OCI-LY3 (cell line): ENCODE measurements at regions not wholly inside any gene's neighbourhood (a gene's known extent, or its start where the extent isn't known, plus 50 kb on each side); places are given as distances from the start of the nearest gene placed in this dataset.

Source experiments
- H2AFZ ChIP-seq: fragments of 200-600, 300-600 bp; shearing (Covaris generic); 2 replicates; pipeline ENCODE4 v1.6.0; 2014; ENCODE audit warnings: antibody characterized with exemption, low read depth, low read length
- H3K27ac ChIP-seq: fragments of 200-600, 300-600 bp; sonication (generic); 2 replicates; pipeline ENCODE4 v1.5.1; 2014; ENCODE audit warnings: mild to moderate bottlenecking, low read length, moderate library complexity, mixed read lengths
- H3K27me3 ChIP-seq: fragments of 200-600, 300-600 bp; sonication (generic); 2 replicates; pipeline ENCODE4 v1.6.1; 2014; ENCODE audit warnings: low read depth, low read length, mixed read lengths
- H3K36me3 ChIP-seq: fragments of 200-600, 300-600 bp; sonication (generic); replicated peaks from 2 replicates; pipeline ENCODE3; 2014; ENCODE audit warnings: low read depth, low read length, mixed read lengths
- H3K4me1 ChIP-seq: fragments of 300-600, 200-600 bp; sonication (generic); 2 replicates; pipeline ENCODE4 v1.6.1; 2014; ENCODE audit warnings: low read length, mixed read lengths
- H3K4me2 ChIP-seq: fragments of 200-600, 300-600 bp; sonication (generic); 2 replicates; pipeline ENCODE4 v1.6.1; 2014; ENCODE audit warnings: low read length, mixed read lengths
- H3K4me3 ChIP-seq: fragments of 300-600, 200-600 bp; sonication (generic); 2 replicates; pipeline ENCODE4 v1.5.1; 2014; ENCODE audit warnings: antibody characterized with exemption, mild to moderate bottlenecking, low read length, moderate library complexity
- H3K79me2 ChIP-seq: fragments of 300-600, 200-600 bp; shearing (Covaris generic); 2 replicates; pipeline ENCODE4 v1.6.1; 2014; ENCODE audit warnings: mild to moderate bottlenecking, low read length, mixed read lengths
- H3K9ac ChIP-seq: fragments of 300-600, 200-600 bp; shearing (Covaris generic); 2 replicates; pipeline ENCODE4 v1.6.0; 2014; ENCODE audit warnings: mild to moderate bottlenecking, low read length, moderate library complexity
- H3K9me3 ChIP-seq: fragments of 200-600, 300-600 bp; shearing (Covaris generic); 2 replicates; pipeline ENCODE4 v1.6.1; 2014; ENCODE audit warnings: low read length, mixed read lengths; ENCODE audit not compliant: insufficient read depth
- H4K20me1 ChIP-seq: fragments of 200-600, 300-600 bp; sonication (generic); 2 replicates; pipeline ENCODE4 v1.6.1; 2016; ENCODE audit warnings: low read length, mixed read lengths; ENCODE audit not compliant: insufficient read depth
- CTCF ChIP-seq: fragments of 200-600, 300-600 bp; sonication (generic); IDR thresholded peaks from 2 replicates; pipeline ENCODE4 v1.5.1; 2014; ENCODE audit warnings: antibody characterized with exemption, low read length, low read depth
- EZH2phosphoT487 ChIP-seq: fragments of 200-600 bp; shearing (Covaris generic); IDR thresholded peaks from 2 replicates; pipeline ENCODE4 v1.6.1; 2018; ENCODE audit warnings: antibody characterized with exemption, mixed run types, low read depth

GRCh38 chr13:83453300-83453699, 429.0 kb downstream of the SLITRK1 start:
- Histone ChIP-seq H3K9ac (no peak overlapping the region), H3K79me2 (no peaks in the 10 kb centered on the region), H3K4me1 (peaks cover 14% of the 10 kb centered on the region), H3K27me3 (no peaks in the 10 kb centered on the region), H4K20me1 (no peaks in the 10 kb centered on the region), H3K27ac (no peak overlapping the region), H3K4me3 (no peak overlapping the region), H3K4me2 (no peak overlapping the region), H3K36me3 (no peaks in the 10 kb centered on the region), H3K9me3 (peaks cover 11% of the 10 kb centered on the region; the same call in 1 of the 2 replicates), H2AFZ (no peak overlapping the region)
- TF ChIP-seq EZH2phosphoT487: no peak
- TF ChIP-seq CTCF: no peak

GRCh38 chr13:83452292-83452950, 429.9 kb downstream of the SLITRK1 start:
- Histone ChIP-seq H3K4me3 (no peak overlapping the region), H3K27me3 (no peaks in the 10 kb centered on the region), H4K20me1 (no peaks in the 10 kb centered on the region), H3K79me2 (no peaks in the 10 kb centered on the region), H3K4me2 (no peak overlapping the region), H3K4me1 (peaks cover 14% of the 10 kb centered on the region), H3K36me3 (no peaks in the 10 kb centered on the region), H3K27ac (no peak overlapping the region), H3K9ac (no peak overlapping the region), H2AFZ (no peak overlapping the region), H3K9me3 (peaks cover 10% of the 10 kb centered on the region; the same call in 1 of the 2 replicates)
- TF ChIP-seq CTCF (no peak), EZH2phosphoT487 (no peak)

- H3K9me3 ChIP-seq: peaks cover 4% of the 10 kb centered on the region; the same call in 1 of the 2 replicates
- no peaks in the 10 kb centered on the region for H4K20me1 ChIP-seq
- peak overlapping the region; percentile 81; the same call in 1 of the 2 replicates for H2AFZ ChIP-seq
- H3K27ac ChIP-seq: no peak overlapping the region
- no peaks in the 10 kb centered on the region for H3K27me3 ChIP-seq
- no peak overlapping the region for H3K4me2 ChIP-seq
- TF ChIP-seq EZH2phosphoT487 (no peak), CTCF (no peak)
- H3K4me3 ChIP-seq: no peak overlapping the region
- H3K36me3 ChIP-seq: no peaks in the 10 kb centered on the region
- H3K4me1 ChIP-seq: peaks cover 14% of the 10 kb centered on the region
- no peak overlapping the region for H3K9ac ChIP-seq
- H3K79me2 ChIP-seq: no peaks in the 10 kb centered on the region
Observed at GRCh38 chr13:83450591-83450990, 431.7 kb downstream of the SLITRK1 start.

GRCh38 chr13:83449668-83450395, 432.4 kb downstream of the SLITRK1 start:
- H4K20me1 ChIP-seq: no peaks in the 10 kb centered on the region
- no peaks in the 10 kb centered on the region for H3K79me2 ChIP-seq
- no peak overlapping the region for H3K9ac ChIP-seq
- H3K4me1 ChIP-seq: peaks cover 14% of the 10 kb centered on the region
- H3K36me3 ChIP-seq: no peaks in the 10 kb centered on the region
- 0 out of 2 replicates have a peak overlapping the region, but pooled peaks have one; percentile 7 for H3K27ac ChIP-seq
- H2AFZ ChIP-seq: peak overlapping the region; percentile 81
- no peak overlapping the region for H3K4me3 ChIP-seq
- H3K27me3 ChIP-seq: no peaks in the 10 kb centered on the region
- no peak for TF ChIP-seq CTCF
- H3K4me2 ChIP-seq: peak overlapping the region; percentile 26
- peaks cover 9% of the 10 kb centered on the region; the same call in 1 of the 2 replicates for H3K9me3 ChIP-seq
